SK-N-SH (cell line): ENCODE measurements at regions not wholly inside any gene's neighbourhood (a gene's known extent, or its start where the extent isn't known, plus 50 kb on each side); places are given as distances from the start of the nearest gene placed in this dataset.

Experiments
- CTCF ChIA-PET: fragments of 300-600, 350-600 bp; formaldehyde crosslinking; extraction: SDS; loops from one replicate; lab custom pipeline; 2021; lab: Yijun Ruan, JAX
- POLR2A ChIA-PET: fragments of 350-600 bp; sonication (Branson Sonifier 250); formaldehyde crosslinking; extraction: SDS; loops from one replicate; lab custom pipeline; 2020; ENCODE audit warnings: antibody characterized with exemption, inconsistent platforms; lab: Yijun Ruan, JAX
- DNase-seq: peaks from one replicate; pipeline ENCODE4 v3.0.0; 2012
- H2AFZ ChIP-seq: fragments of 200-600 bp; sonication (generic); 2 replicates; pipeline ENCODE4 v1.8.1; 2016; ENCODE audit warnings: antibody characterized with exemption, mild to moderate bottlenecking, low read depth
- H3F3A ChIP-seq: fragments of 200-600 bp; sonication (generic); replicated peaks from 2 replicates; pipeline ENCODE3; 2016; ENCODE audit warnings: antibody characterized with exemption, mild to moderate bottlenecking; ENCODE audit not compliant: insufficient read depth
- H3K27ac ChIP-seq, 2 experiments: fragments of 200-500 bp in 1 of 2; fragments of 200-600 bp in 1 of 2; sonication (Bioruptor generic) in 1 of 2; sonication (generic), shearing (Covaris generic) in 1 of 2; 2 replicates each; pipeline versions ENCODE4 v1.5.1 to v1.6.1; 2014 to 2016; ENCODE audit warnings: low read depth in 2 of 2, inconsistent platforms in 1 of 2, low read length in 1 of 2, mild to moderate bottlenecking in 1 of 2, mixed read lengths in 1 of 2
- H3K27me3 ChIP-seq: fragments of 200-600 bp; sonication (generic), shearing (Covaris generic); 2 replicates; pipeline ENCODE4 v1.6.1; 2016; ENCODE audit warnings: mixed run types; ENCODE audit not compliant: insufficient read depth
- H3K36me3 ChIP-seq, 2 experiments: fragments of 200-500 bp in 1 of 2; fragments of 200-600 bp in 1 of 2; sonication (Bioruptor generic) in 1 of 2; sonication (generic) in 1 of 2; replicated peaks in 1 of 2; 2 replicates each; pipeline versions ENCODE3 to v1.5.1; 2014 to 2016; ENCODE audit warnings: low read length in 1 of 2, mild to moderate bottlenecking in 1 of 2; ENCODE audit not compliant: insufficient read depth in 2 of 2, control insufficient read depth in 1 of 2
- H3K4me1 ChIP-seq, 2 experiments: fragments of 200-500 bp in 1 of 2; fragments of 200-600 bp in 1 of 2; sonication (Bioruptor generic) in 1 of 2; sonication (generic), shearing (Covaris generic) in 1 of 2; 2 replicates each; pipeline versions ENCODE4 v1.5.1 to v1.6.1; 2014 to 2016; ENCODE audit warnings: low read depth in 1 of 2, low read length in 1 of 2, mixed run types in 1 of 2; ENCODE audit not compliant: insufficient read depth in 2 of 2, control insufficient read depth in 1 of 2
- H3K4me2 ChIP-seq: fragments of 200-600 bp; sonication (generic), shearing (Covaris generic); 2 replicates; pipeline ENCODE4 v1.6.1; 2017; ENCODE audit warnings: mixed run types
- H3K4me3 ChIP-seq, 2 experiments: fragments of 200-500 bp in 1 of 2; fragments of 200-600 bp in 1 of 2; sonication (Bioruptor generic) in 1 of 2; sonication (generic), shearing (Covaris generic) in 1 of 2; 2 replicates each; pipeline versions ENCODE4 v1.5.1 to v1.8.1; 2014 to 2016; ENCODE audit warnings: low read depth in 2 of 2, inconsistent platforms in 1 of 2, low read length in 1 of 2, mild to moderate bottlenecking in 1 of 2, mixed read lengths in 1 of 2, moderate library complexity in 1 of 2
- H3K79me2 ChIP-seq: fragments of 200-600 bp; sonication (generic); 2 replicates; pipeline ENCODE4 v1.8.1; 2017; ENCODE audit warnings: mild to moderate bottlenecking; ENCODE audit not compliant: insufficient read depth
- H3K9ac ChIP-seq: fragments of 200-600 bp; sonication (generic); 2 replicates; pipeline ENCODE4 v1.6.1; 2017; ENCODE audit warnings: mixed run types
- H3K9me2 ChIP-seq: fragments of 200-600 bp; sonication (generic); 2 replicates; pipeline ENCODE4 v1.6.1; 2017; ENCODE audit warnings: mixed run types
- H3K9me3 ChIP-seq: fragments of 200-600 bp; sonication (generic); 2 replicates; pipeline ENCODE4 v1.6.1; 2017; ENCODE audit warnings: mixed run types, mild to moderate bottlenecking, moderate library complexity
- H4K20me1 ChIP-seq: fragments of 200-600 bp; sonication (generic); 2 replicates; pipeline ENCODE4 v1.6.1; 2017; ENCODE audit warnings: mild to moderate bottlenecking, mixed run types; ENCODE audit not compliant: insufficient read depth
- EP300 ChIP-seq, 2 experiments: IDR thresholded peaks; 2 replicates each; pipeline versions ENCODE4 v1.4.0 to v1.6.1; 2012; ENCODE audit warnings: borderline replicate concordance in 1 of 2, low read depth in 1 of 2, low read length in 1 of 2
- EZH2phosphoT487 ChIP-seq: fragments of 200-600 bp; sonication (generic); IDR thresholded peaks from 2 replicates; pipeline ENCODE4 v1.6.1; 2017; ENCODE audit warnings: low read depth, mixed run types, mild to moderate bottlenecking, antibody characterized with exemption, moderate library complexity, borderline replicate concordance
- FOSL2 ChIP-seq: IDR thresholded peaks from 2 replicates; pipeline ENCODE4 v1.4.0; 2012; ENCODE audit warnings: low read depth, mild to moderate bottlenecking, moderate library complexity, borderline replicate concordance
- FOXJ3 ChIP-seq: sonication (generic); formaldehyde crosslinking; IDR thresholded peaks from 2 replicates; pipeline ENCODE4 v1.5.1; 2020; ENCODE audit warnings: mild to moderate bottlenecking, missing genetic modification reagents
- GABPA ChIP-seq: IDR thresholded peaks from 2 replicates; pipeline ENCODE4 v1.4.0; 2012; ENCODE audit warnings: low read depth, mild to moderate bottlenecking
- JUND ChIP-seq: IDR thresholded peaks from 2 replicates; pipeline ENCODE4 v1.4.0; 2012
- POLR2AphosphoS5 ChIP-seq: IDR thresholded peaks from 2 replicates; pipeline ENCODE4 v1.6.1; 2012; ENCODE audit warnings: low read depth, low read length
- RCOR1 ChIP-seq: fragments of 150-350 bp; IDR thresholded peaks from 2 replicates; pipeline ENCODE4 v1.6.1; 2017; ENCODE audit warnings: antibody characterized with exemption, low read length
- RFX5 ChIP-seq: IDR thresholded peaks from 2 replicates; pipeline ENCODE4 v1.6.1; 2012; ENCODE audit warnings: mild to moderate bottlenecking, improper control_type of control experiment, low read length
- TAF1 ChIP-seq: IDR thresholded peaks from 2 replicates; pipeline ENCODE4 v1.6.1; 2012; ENCODE audit warnings: low read depth, mild to moderate bottlenecking, low read length, moderate library complexity, borderline replicate concordance
- TCF12 ChIP-seq: IDR thresholded peaks from 2 replicates; pipeline ENCODE4 v1.4.0; 2012
- TEAD4 ChIP-seq: IDR thresholded peaks from 2 replicates; pipeline ENCODE4 v1.4.0; 2012; ENCODE audit warnings: mild to moderate bottlenecking, borderline replicate concordance; ENCODE audit not compliant: insufficient read depth
- WGBS: methylation state at CpG from one replicate; pipeline ENCODE4 v1.1.6; 2017; ENCODE audit warnings: low lambda C conversion rate; 5-methylcytosine and 5-hydroxymethylcytosine counted together
- TF ChIP-seq, protein P1 (sequence below): IDR thresholded peaks from 2 replicates; pipeline ENCODE4 v1.6.1; 2012; ENCODE audit warnings: mild to moderate bottlenecking, low read depth, low read length, moderate library complexity
- TF ChIP-seq, protein P2 (sequence below): IDR thresholded peaks from 2 replicates; pipeline ENCODE4; 2012
- TF ChIP-seq, protein P3 (sequence below): fragments of 200-600 bp; sonication (generic); IDR thresholded peaks from 2 replicates; pipeline ENCODE4 v1.6.1; 2017; ENCODE audit warnings: antibody characterized with exemption, mild to moderate bottlenecking, moderate library complexity

DNA sequence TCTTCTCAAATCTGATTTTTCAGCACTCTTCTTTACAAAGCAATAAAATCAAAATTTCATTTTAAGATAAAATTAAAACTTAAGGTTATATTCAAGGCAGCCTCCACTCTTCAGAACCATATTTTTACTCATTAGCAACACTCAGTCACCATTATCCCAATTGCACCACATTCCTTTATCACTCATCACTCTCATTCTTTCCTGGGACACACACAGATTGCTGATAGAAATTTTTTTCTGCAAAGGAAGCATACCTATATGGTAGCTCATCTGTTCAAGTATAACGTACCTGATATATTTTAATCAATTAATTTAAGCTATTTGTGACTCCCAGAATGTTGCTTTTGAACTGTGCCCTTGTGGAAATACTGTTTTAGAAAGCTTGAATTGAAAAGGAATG is 1559.3 kb upstream of the ZEB2 start:
- no peak overlapping the region; a peak in 1 of 4 replicates for H3K27ac ChIP-seq
- H3K9me2 ChIP-seq: no peaks in the 10 kb centered on the region
- H3K36me3 ChIP-seq: no peaks in the 10 kb centered on the region
- H3K79me2 ChIP-seq: no peaks in the 10 kb centered on the region
- CTCF ChIA-PET: interaction anchor here (1.1 kb wide), 1 partner anchor 24 kb away, joined by 3 read pairs; no protein-coding TSS in a partner anchor
- H4K20me1 ChIP-seq: no peaks in the 10 kb centered on the region
- POLR2A ChIA-PET: no interaction called here
- no peak overlapping the region for H3K4me2 ChIP-seq
- no peak overlapping the region for H3K9ac ChIP-seq
- H3K4me1 ChIP-seq: no peaks in the 10 kb centered on the region
- no peak for DNase-seq
- H3K9me3 ChIP-seq: no peaks in the 10 kb centered on the region
- H2AFZ ChIP-seq: no peak overlapping the region
- WGBS: 17% methylated on average over 1 of the region's 1 CpG
- H3K27me3 ChIP-seq: no peaks in the 10 kb centered on the region
- no peak overlapping the region for H3K4me3 ChIP-seq
- no peak for TF ChIP-seq GABPA
- peak; percentile 9; the same call in 1 of the 2 replicates for TF ChIP-seq FOSL2
- no peak for TF ChIP-seq EZH2phosphoT487
- H3F3A ChIP-seq: no peaks in the 10 kb centered on the region

DNA sequence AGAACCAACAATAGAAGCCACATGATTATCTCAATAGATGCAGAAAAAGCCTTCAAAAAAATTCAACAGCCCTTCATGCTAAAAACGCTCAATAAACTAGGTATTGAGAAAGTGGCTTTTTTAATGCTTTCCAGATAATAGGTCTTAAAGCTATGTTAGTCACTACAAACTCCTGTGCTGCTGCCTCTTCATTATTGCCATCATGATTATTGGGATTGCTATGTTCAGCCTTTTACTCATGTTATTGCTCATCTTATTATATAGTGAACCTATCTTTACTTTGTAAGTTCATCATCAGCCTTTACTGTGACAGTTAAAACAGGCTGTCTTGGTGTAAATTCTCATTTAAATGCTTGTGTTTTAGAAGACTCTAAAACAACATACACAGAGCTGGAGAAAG is 1557.2 kb upstream of the ZEB2 start:
- TF ChIP-seq RCOR1: no peak
- TF ChIP-seq, protein P1, sequence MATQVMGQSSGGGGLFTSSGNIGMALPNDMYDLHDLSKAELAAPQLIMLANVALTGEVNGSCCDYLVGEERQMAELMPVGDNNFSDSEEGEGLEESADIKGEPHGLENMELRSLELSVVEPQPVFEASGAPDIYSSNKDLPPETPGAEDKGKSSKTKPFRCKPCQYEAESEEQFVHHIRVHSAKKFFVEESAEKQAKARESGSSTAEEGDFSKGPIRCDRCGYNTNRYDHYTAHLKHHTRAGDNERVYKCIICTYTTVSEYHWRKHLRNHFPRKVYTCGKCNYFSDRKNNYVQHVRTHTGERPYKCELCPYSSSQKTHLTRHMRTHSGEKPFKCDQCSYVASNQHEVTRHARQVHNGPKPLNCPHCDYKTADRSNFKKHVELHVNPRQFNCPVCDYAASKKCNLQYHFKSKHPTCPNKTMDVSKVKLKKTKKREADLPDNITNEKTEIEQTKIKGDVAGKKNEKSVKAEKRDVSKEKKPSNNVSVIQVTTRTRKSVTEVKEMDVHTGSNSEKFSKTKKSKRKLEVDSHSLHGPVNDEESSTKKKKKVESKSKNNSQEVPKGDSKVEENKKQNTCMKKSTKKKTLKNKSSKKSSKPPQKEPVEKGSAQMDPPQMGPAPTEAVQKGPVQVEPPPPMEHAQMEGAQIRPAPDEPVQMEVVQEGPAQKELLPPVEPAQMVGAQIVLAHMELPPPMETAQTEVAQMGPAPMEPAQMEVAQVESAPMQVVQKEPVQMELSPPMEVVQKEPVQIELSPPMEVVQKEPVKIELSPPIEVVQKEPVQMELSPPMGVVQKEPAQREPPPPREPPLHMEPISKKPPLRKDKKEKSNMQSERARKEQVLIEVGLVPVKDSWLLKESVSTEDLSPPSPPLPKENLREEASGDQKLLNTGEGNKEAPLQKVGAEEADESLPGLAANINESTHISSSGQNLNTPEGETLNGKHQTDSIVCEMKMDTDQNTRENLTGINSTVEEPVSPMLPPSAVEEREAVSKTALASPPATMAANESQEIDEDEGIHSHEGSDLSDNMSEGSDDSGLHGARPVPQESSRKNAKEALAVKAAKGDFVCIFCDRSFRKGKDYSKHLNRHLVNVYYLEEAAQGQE: no peak
- TF ChIP-seq RFX5: no peak
- no peak for TF ChIP-seq POLR2AphosphoS5
- no peak for TF ChIP-seq TCF12
- TF ChIP-seq TEAD4: no peak
- TF ChIP-seq FOXJ3 (CRISPR knock-in tag): no peak
- no peak for TF ChIP-seq JUND
- TF ChIP-seq TAF1: no peak
- no peak for TF ChIP-seq EP300 (IDR thresholded peaks at IDR 0.05; ENCODE audit: borderline replicate concordance in 1 of 2, low read depth in 1 of 2, low read length in 1 of 2)
- TF ChIP-seq, protein P2, sequence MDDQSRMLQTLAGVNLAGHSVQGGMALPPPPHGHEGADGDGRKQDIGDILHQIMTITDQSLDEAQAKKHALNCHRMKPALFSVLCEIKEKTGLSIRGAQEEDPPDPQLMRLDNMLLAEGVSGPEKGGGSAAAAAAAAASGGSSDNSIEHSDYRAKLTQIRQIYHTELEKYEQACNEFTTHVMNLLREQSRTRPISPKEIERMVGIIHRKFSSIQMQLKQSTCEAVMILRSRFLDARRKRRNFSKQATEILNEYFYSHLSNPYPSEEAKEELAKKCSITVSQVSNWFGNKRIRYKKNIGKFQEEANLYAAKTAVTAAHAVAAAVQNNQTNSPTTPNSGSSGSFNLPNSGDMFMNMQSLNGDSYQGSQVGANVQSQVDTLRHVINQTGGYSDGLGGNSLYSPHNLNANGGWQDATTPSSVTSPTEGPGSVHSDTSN: no peak
- TF ChIP-seq, protein P3, sequence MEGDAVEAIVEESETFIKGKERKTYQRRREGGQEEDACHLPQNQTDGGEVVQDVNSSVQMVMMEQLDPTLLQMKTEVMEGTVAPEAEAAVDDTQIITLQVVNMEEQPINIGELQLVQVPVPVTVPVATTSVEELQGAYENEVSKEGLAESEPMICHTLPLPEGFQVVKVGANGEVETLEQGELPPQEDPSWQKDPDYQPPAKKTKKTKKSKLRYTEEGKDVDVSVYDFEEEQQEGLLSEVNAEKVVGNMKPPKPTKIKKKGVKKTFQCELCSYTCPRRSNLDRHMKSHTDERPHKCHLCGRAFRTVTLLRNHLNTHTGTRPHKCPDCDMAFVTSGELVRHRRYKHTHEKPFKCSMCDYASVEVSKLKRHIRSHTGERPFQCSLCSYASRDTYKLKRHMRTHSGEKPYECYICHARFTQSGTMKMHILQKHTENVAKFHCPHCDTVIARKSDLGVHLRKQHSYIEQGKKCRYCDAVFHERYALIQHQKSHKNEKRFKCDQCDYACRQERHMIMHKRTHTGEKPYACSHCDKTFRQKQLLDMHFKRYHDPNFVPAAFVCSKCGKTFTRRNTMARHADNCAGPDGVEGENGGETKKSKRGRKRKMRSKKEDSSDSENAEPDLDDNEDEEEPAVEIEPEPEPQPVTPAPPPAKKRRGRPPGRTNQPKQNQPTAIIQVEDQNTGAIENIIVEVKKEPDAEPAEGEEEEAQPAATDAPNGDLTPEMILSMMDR: no peak
- Histone ChIP-seq H3K27me3 (no peaks in the 10 kb centered on the region), H3K36me3 (no peaks in the 10 kb centered on the region), H3K79me2 (no peaks in the 10 kb centered on the region), H3K27ac (no peak overlapping the region), H3F3A (no peaks in the 10 kb centered on the region), H3K4me2 (no peak overlapping the region), H4K20me1 (no peaks in the 10 kb centered on the region), H2AFZ (no peak overlapping the region), H3K9me2 (no peaks in the 10 kb centered on the region), H3K9me3 (no peaks in the 10 kb centered on the region), H3K4me3 (no peak overlapping the region), H3K4me1 (no peaks in the 10 kb centered on the region), H3K9ac (no peak overlapping the region)
- no peak for DNase-seq
- 56% methylated on average over 1 of the region's 1 CpG for WGBS
- CTCF ChIA-PET: no interaction called here
- POLR2A ChIA-PET: no interaction called here
